ENCODE measurements at regions not wholly inside any gene's neighbourhood (a gene's known extent, or its start where the extent isn't known, plus 50 kb on each side); places are given as distances from the start of the nearest gene placed in this dataset.
"Not testable (repeated sequence)": the region's sequence is repeated elsewhere in the genome, so short reads cannot be mapped to it uniquely, and the experiment has no call there.

GRCh38 chrY:20891440-20892160 lies 135.7 kb downstream of the RPS4Y2 start:
- no peak for DNase-seq (ENCODE audit: low spot score)
- TF ChIP-seq CTCF (IDR thresholded peaks at IDR 0.05; ENCODE audit: borderline replicate concordance, control extremely low read depth, extremely low read depth, insufficient read depth, missing control alignments): no peak
- in situ Hi-C loops (cut with MboI; ENCODE audit: low sequenced_read_pairs, unreplicated experiment): no loop called here

- DNase-seq (ENCODE audit: low spot score); in situ Hi-C loops (cut with MboI; ENCODE audit: low sequenced_read_pairs, unreplicated experiment): not testable (repeated sequence)
Measured at GRCh38 chrY:20925350-20926091, 169.6 kb downstream of the RPS4Y2 start.

- TF ChIP-seq CTCF (IDR thresholded peaks at IDR 0.05; ENCODE audit: borderline replicate concordance, control extremely low read depth, extremely low read depth, insufficient read depth, missing control alignments): no peak
- no peak for DNase-seq (ENCODE audit: low spot score)
- in situ Hi-C loops (cut with MboI; ENCODE audit: low sequenced_read_pairs, unreplicated experiment): no loop called here
Measured at GRCh38 chrY:20929691-20930342, 173.9 kb downstream of the RPS4Y2 start.

GRCh38 chrY:20936709-20937251 lies 180.9 kb downstream of the RPS4Y2 start:
- DNase-seq (ENCODE audit: low spot score); in situ Hi-C loops (cut with MboI; ENCODE audit: low sequenced_read_pairs, unreplicated experiment): not testable (repeated sequence)

- TF ChIP-seq CTCF (IDR thresholded peaks at IDR 0.05; ENCODE audit: borderline replicate concordance, control extremely low read depth, extremely low read depth, insufficient read depth, missing control alignments): no peak
- DNase-seq (ENCODE audit: low spot score): no peak
- in situ Hi-C loops (cut with MboI; ENCODE audit: low sequenced_read_pairs, unreplicated experiment): no loop called here
Measured at GRCh38 chrY:20961512-20961911, 205.6 kb downstream of the RPS4Y2 start.

- no peak for DNase-seq (ENCODE audit: low spot score)
- in situ Hi-C loops (cut with MboI; ENCODE audit: low sequenced_read_pairs, unreplicated experiment): no loop called here
- TF ChIP-seq CTCF (IDR thresholded peaks at IDR 0.05; ENCODE audit: borderline replicate concordance, control extremely low read depth, extremely low read depth, insufficient read depth, missing control alignments): no peak
Measured at GRCh38 chrY:20967828-20968227, 211.9 kb downstream of the RPS4Y2 start.

- in situ Hi-C loops (cut with MboI; ENCODE audit: low sequenced_read_pairs, unreplicated experiment): no loop called here
- no peak for TF ChIP-seq CTCF (IDR thresholded peaks at IDR 0.05; ENCODE audit: borderline replicate concordance, control extremely low read depth, extremely low read depth, insufficient read depth, missing control alignments)
- no peak for DNase-seq (ENCODE audit: low spot score)
Measured at GRCh38 chrY:20968237-20968636, 212.3 kb downstream of the RPS4Y2 start.
